ENCODE measurements at regions not wholly inside any gene's neighbourhood (a gene's known extent, or its start where the extent isn't known, plus 50 kb on each side); places are given as distances from the start of the nearest gene placed in this dataset.
"Not testable (repeated sequence)": the region's sequence is repeated elsewhere in the genome, so short reads cannot be mapped to it uniquely, and the experiment has no call there.

GRCh38 chr10:36872702-36873393 lies 252.6 kb upstream of the ANKRD30A start:
- no peak for DNase-seq (ENCODE audit: low read depth)

DNA sequence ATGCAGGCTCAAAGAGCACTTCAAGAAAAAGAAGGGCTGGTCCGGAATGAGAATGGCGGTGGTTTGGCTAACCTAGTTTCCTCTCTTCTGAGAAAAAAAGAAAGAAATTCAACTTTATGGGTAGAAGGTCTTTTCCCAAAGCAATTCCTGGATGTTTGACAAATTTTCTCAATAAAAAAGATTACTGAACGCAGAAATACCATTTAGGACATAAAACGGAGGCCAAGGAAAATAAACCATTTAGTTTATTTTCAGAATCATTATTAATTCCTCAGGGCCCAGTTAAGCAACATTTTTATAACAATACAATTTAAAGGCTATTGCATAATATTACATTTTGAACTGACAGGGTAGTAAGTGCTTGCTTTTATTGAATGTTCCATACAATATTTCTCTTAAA lies 284.6 kb upstream of the ANKRD30A start:
- no peak for DNase-seq (ENCODE audit: low read depth)

DNA sequence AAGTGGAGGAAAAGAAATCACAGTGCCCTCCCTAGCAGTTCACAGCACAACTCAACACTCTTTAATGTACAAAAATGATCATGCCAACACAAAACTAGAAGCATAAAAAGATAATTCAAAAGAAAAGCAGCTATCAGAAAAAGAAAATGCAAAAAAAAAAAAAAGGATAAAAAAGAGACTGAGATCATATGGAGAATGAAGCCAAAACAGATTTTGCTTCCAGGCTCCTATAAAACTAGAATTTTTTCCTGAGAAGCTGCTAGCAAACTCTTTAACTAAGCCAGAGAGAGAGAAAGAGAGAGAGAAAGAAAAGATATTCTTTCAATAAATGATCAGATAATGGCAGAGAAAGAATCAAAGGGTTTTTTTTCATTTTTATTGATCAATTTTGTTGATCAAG lies 288.0 kb upstream of the ANKRD30A start:
- no peak for DNase-seq (ENCODE audit: low read depth)

GRCh38 chr10:36819781-36820180 lies 305.6 kb upstream of the ANKRD30A start:
- no peak for DNase-seq (ENCODE audit: low read depth)

DNA sequence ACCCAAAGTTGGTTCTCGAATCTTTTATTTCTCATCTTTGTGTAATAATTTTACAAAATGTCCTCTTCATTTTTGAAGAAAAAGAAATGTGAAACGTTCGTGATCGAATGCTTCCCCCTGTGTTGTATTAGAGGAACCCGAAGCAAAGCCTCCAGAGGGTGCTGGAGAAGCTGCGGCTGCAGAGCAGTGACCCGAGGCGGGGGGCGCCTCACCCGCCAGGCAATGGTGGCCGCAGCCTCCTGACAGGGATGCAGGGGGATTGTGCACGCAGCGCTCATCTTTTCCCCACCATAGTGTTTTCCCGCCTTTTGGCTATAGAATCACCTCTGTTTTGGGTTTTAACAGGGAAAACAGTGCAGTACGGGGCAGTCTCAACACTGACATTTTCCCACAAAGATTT lies 307.5 kb upstream of the ANKRD30A start:
- DNase-seq (ENCODE audit: low read depth), result no peak

DNA sequence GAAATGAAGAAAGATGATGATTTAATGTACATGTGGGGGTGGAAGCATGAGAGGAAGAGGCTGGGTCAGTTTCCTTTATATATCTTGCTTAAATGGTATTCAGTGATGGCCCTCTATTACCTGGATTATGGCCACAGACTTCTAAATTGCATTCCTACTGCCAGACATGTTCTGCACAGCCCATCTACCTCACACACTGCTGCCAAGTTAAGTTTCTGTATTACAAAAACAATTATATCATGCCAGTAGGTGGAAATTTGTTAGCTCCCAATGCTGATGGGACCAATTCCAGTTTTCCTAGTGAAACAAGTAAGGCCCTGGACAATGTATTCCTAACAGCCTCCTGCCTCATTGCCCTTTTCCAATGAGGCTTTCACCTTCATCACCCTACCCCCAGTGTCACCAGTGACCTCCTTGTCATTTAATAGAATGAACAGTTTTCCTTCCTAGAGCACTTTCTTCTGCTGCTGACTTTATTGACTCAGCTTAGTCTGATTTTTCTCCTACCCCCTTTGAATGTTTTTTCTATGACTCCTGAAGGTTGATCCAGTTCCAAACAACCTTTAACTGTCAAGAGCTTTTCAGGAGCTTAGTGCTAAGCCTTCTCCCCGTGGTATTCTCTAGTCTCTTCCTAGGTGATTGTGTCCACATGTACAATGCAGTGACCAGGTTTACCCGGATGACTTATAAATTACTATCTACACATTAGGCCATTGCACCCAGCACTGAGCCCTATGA lies 316.6 kb upstream of the ANKRD30A start:
- DNase-seq (ENCODE audit: low read depth), result peak; percentile 31

DNA sequence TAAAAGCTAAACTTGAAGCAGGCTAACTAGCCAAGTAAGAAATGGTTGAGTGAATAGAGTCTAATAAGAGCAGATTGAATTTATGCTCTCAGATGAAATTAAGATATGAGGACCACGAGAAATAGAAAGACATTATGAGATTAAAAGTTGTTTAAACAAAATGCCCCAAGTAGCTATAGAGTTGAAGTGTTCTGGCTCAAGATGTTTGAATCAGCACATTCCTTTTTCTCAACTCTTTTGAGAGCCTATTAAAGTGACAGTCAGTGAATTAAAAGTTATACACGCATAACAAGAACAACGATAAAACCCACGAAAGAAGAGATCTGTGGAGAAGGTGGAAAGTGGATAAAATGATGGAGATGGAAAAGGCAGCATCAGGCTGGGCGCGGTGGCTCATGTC lies 322.2 kb upstream of the ANKRD30A start:
- DNase-seq (ENCODE audit: low read depth), result no peak

GRCh38 chr10:36802490-36803153 lies 322.8 kb upstream of the ANKRD30A start:
- DNase-seq (ENCODE audit: low read depth), result no peak

GRCh38 chr10:36801660-36802059 lies 323.7 kb upstream of the ANKRD30A start:
- DNase-seq (ENCODE audit: low read depth), result peak; percentile 27

- no peak for DNase-seq (ENCODE audit: low read depth)
These were observed 330.4 kb upstream of the ANKRD30A start for GRCh38 chr10:36794981-36795380.

DNA sequence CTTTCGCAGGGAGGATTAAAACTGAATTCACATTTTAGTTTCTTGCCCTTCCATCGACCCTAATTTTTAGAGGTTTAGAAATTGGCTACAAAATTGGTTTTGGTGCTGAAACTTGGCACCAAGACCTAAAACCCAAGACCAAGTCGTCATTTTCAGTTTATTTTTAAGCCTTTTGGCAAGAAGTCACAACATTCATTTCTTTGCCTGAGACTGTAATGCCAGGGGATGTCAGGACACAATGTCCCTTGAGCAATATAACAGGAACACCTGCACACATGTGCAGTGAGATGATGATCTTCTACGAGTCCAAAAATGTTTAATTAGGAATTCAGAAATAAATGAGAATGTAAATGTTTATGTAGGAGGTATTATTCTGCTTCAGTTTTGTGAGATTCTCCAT lies 335.4 kb upstream of the ANKRD30A start:
- no peak for DNase-seq (ENCODE audit: low read depth)

DNA sequence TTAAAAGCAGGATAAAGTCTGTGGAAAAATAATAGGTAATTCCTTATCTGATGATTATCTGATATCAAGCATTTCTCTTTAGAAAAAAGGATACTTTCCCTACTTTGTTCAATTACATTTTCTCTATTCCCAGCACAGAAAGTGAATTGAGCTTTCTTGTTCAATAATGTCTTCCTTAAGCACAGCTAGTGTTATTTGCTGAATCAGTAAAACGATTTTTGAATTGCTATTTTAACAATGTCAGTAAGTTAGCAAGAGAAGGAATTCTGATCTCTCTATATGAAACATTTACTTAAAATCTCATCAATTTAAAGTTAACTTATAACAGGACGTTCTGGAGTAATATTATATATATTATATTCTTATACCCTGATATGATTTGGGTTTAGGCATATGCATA lies 337.2 kb upstream of the ANKRD30A start:
- DNase-seq (ENCODE audit: low read depth), result no peak

- DNase-seq (ENCODE audit: low read depth), result no peak
These were observed 342.0 kb upstream of the ANKRD30A start for GRCh38 chr10:36783400-36783799.

GRCh38 chr10:36781570-36781969 lies 343.8 kb upstream of the ANKRD30A start:
- DNase-seq (ENCODE audit: low read depth), result no peak

- DNase-seq (ENCODE audit: low read depth), result no peak
These were observed 345.2 kb upstream of the ANKRD30A start for GRCh38 chr10:36780158-36780557.

DNA sequence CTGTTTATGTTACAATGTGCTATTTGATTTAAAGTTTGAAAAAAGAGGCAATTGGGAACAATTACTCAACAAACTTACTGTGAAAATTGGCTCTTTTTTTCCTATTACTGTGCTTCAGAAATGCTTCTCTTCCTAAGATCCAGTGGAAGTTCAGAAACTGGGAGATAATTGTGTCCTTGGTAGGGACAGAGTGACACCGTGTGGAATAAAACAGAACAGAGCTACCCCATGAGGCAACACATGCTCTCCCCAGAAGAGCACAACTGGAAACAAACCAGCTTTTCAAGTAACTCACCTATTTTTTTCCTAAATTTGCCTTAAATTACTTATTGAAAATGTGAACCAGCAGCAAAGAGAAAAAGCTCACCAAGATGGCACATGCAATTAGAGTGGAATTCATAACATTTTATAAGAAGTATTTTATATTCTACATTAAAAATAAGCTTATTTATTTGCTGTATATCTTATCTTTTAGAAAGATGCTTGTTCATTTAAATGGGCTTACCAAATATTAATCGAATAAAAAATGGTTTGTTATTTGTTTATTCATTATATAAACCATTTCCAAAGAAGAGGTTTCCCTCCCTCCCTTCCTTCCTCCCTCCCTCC lies 346.1 kb upstream of the ANKRD30A start:
- peak; percentile 54 for DNase-seq (ENCODE audit: low read depth)

- DNase-seq (ENCODE audit: low read depth), result no peak
These were observed 346.7 kb upstream of the ANKRD30A start for GRCh38 chr10:36778651-36779050.

DNA sequence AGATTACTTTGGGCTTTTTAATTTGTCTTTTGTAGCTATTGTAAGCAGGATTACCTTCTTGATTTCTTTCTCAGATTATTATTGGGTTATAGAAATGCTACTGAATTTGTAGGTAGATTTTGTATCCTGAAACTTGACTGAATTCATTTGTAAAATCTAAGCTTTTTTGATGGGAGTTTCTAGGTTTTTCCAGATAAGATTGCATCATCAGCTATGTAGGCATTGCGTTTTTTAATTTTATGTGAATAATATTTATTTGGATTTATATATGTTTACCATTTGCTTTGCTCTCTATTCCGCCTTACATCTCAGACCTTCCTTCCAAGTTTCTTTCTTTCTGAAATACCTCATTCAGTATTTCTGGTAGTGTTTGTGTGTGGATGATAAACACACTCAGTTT lies 351.7 kb upstream of the ANKRD30A start:
- DNase-seq (ENCODE audit: low read depth), result no peak

- DNase-seq (ENCODE audit: low read depth), result no peak
These were observed 353.7 kb upstream of the ANKRD30A start for GRCh38 chr10:36771725-36772124.

GRCh38 chr10:36769741-36770140 lies 355.7 kb upstream of the ANKRD30A start:
- DNase-seq (ENCODE audit: low read depth), result not testable (repeated sequence)

DNA sequence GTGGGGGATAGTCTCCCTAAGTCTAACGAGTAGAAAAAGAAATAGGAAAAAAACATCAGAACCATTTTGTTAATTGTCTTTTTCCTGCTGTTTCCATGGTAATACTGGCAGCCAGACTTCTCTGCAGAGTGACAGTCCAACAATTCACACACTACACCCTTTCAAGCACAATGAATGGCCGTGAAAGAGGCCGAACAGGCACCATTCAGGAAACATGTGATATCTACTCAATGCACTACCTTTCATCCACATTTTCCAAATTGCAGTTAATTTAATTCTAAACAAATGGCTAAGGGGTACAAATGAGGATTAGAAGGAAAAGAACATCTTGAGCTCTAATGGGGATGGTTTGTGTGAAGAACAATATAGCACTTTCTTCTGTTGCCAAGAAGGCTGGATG lies 358.5 kb upstream of the ANKRD30A start:
- no peak for DNase-seq (ENCODE audit: low read depth)

GRCh38 chr10:36766415-36766810 lies 359.0 kb upstream of the ANKRD30A start:
- DNase-seq (ENCODE audit: low read depth), result no peak
